Astrocyte (in vitro differentiated cells and primary cell): ENCODE measurements at regions not wholly inside any gene's neighbourhood (a gene's known extent, or its start where the extent isn't known, plus 50 kb on each side); places are given as distances from the start of the nearest gene placed in this dataset.

ENCODE experiments used
- DNase-seq: peaks from one replicate; pipeline ENCODE4 v3.0.0-alpha.2; 2010; ENCODE audit warnings: low read depth
- FAIRE-seq: peaks from 2 replicates; lab custom pipeline; 2011; peaks lifted over from hg19 to GRCh38; lab: Jason Lieb, UNC
- H2AFZ ChIP-seq: 2 replicates; pipeline ENCODE4 v1.6.0; 2012; ENCODE audit warnings: low read depth, low read length, inconsistent platforms
- H3K27ac ChIP-seq: 2 replicates; pipeline ENCODE4 v1.5.1; 2011; ENCODE audit warnings: low read depth, low read length, inconsistent platforms
- H3K27me3 ChIP-seq: 2 replicates; pipeline ENCODE4 v1.6.0; 2011; ENCODE audit warnings: low read length, inconsistent platforms; ENCODE audit not compliant: insufficient read depth
- H3K36me3 ChIP-seq: 2 replicates; pipeline ENCODE4 v1.5.1; 2011; ENCODE audit warnings: low read length, inconsistent platforms; ENCODE audit not compliant: insufficient read depth
- H3K4me1 ChIP-seq: 2 replicates; pipeline ENCODE4 v1.5.1; 2011; ENCODE audit warnings: low read length, inconsistent platforms; ENCODE audit not compliant: insufficient read depth
- H3K4me2 ChIP-seq: 2 replicates; pipeline ENCODE4 v1.6.0; 2012; ENCODE audit warnings: low read length, inconsistent platforms
- H3K4me3 ChIP-seq: 2 replicates; pipeline ENCODE4 v1.5.1; 2011; ENCODE audit warnings: low read depth, mild to moderate bottlenecking, low read length, inconsistent platforms; ENCODE audit not compliant: insufficient read depth
- H3K79me2 ChIP-seq: 2 replicates; pipeline ENCODE4 v1.6.0; 2012; ENCODE audit warnings: mild to moderate bottlenecking, low read length, inconsistent platforms; ENCODE audit not compliant: insufficient read depth
- H3K9ac ChIP-seq: 2 replicates; pipeline ENCODE4 v1.6.0; 2012; ENCODE audit warnings: mild to moderate bottlenecking, low read length, inconsistent platforms
- H3K9me3 ChIP-seq: 2 replicates; pipeline ENCODE4 v1.5.1; 2012; ENCODE audit warnings: low read depth, mild to moderate bottlenecking, low read length, inconsistent platforms; ENCODE audit not compliant: insufficient read depth
- H4K20me1 ChIP-seq: 2 replicates; pipeline ENCODE4 v1.6.0; 2012; ENCODE audit warnings: low read length, inconsistent platforms; ENCODE audit not compliant: insufficient read depth
- H3K27ac Mint-ChIP-seq: one replicate; pipeline ENCODE4 v1.8.0; 2021; ENCODE audit warnings: mild to moderate bottlenecking, mixed read lengths; ENCODE audit not compliant: unreplicated experiment
- H3K27me3 Mint-ChIP-seq: one replicate; pipeline ENCODE4 v1.8.0; 2021; ENCODE audit warnings: low read depth, mixed read lengths; ENCODE audit not compliant: unreplicated experiment
- H3K36me3 Mint-ChIP-seq: one replicate; pipeline ENCODE4 v1.8.0; 2021; ENCODE audit warnings: low read depth, mixed read lengths; ENCODE audit not compliant: unreplicated experiment
- H3K4me1 Mint-ChIP-seq: one replicate; pipeline ENCODE4 v1.8.0; 2021; ENCODE audit warnings: low read depth, mixed read lengths; ENCODE audit not compliant: unreplicated experiment
- H3K4me3 Mint-ChIP-seq: one replicate; pipeline ENCODE4 v1.8.0; 2021; ENCODE audit warnings: mild to moderate bottlenecking, moderate library complexity, mixed read lengths; ENCODE audit not compliant: unreplicated experiment
- H3K9me3 Mint-ChIP-seq: one replicate; pipeline ENCODE4 v1.8.0; 2021; ENCODE audit warnings: mild to moderate bottlenecking, mixed read lengths; ENCODE audit not compliant: unreplicated experiment
- EZH2 ChIP-seq: IDR thresholded peaks from 2 replicates; pipeline ENCODE4 v1.6.1; 2012; ENCODE audit warnings: mild to moderate bottlenecking, low read length, inconsistent platforms; ENCODE audit not compliant: insufficient read depth
- TF ChIP-seq, protein P1 (sequence below): IDR thresholded peaks from 2 replicates; pipeline ENCODE4 v1.5.1; 2011; ENCODE audit warnings: low read depth, mild to moderate bottlenecking, inconsistent platforms, low read length, moderate library complexity; ENCODE audit not compliant: insufficient read depth

GRCh38 chr9:16147726-16148125 lies 594.9 kb downstream of the CCDC171 start:
- Histone ChIP-seq H3K9me3 (no peaks in the 10 kb centered on the region), H3K27me3 (no peaks in the 10 kb centered on the region), H4K20me1 (no peaks in the 10 kb centered on the region), H2AFZ (no peak overlapping the region), H3K9ac (no peak overlapping the region), H3K27ac (no peak overlapping the region), H3K4me1 (peaks cover 27% of the 10 kb centered on the region), H3K79me2 (no peaks in the 10 kb centered on the region), H3K36me3 (no peaks in the 10 kb centered on the region), H3K4me3 (no peak overlapping the region), H3K4me2 (no peak overlapping the region)
- no peak for FAIRE-seq
- Mint-ChIP-seq H3K27ac (no peak overlapping the region), H3K27me3 (no peaks in the 10 kb centered on the region), H3K9me3 (no peaks in the 10 kb centered on the region), H3K36me3 (no peaks in the 10 kb centered on the region), H3K4me1 (peaks cover 30% of the 10 kb centered on the region), H3K4me3 (no peak overlapping the region)
- DNase-seq: no peak
- TF ChIP-seq, protein P1, sequence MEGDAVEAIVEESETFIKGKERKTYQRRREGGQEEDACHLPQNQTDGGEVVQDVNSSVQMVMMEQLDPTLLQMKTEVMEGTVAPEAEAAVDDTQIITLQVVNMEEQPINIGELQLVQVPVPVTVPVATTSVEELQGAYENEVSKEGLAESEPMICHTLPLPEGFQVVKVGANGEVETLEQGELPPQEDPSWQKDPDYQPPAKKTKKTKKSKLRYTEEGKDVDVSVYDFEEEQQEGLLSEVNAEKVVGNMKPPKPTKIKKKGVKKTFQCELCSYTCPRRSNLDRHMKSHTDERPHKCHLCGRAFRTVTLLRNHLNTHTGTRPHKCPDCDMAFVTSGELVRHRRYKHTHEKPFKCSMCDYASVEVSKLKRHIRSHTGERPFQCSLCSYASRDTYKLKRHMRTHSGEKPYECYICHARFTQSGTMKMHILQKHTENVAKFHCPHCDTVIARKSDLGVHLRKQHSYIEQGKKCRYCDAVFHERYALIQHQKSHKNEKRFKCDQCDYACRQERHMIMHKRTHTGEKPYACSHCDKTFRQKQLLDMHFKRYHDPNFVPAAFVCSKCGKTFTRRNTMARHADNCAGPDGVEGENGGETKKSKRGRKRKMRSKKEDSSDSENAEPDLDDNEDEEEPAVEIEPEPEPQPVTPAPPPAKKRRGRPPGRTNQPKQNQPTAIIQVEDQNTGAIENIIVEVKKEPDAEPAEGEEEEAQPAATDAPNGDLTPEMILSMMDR: no peak
- TF ChIP-seq EZH2: no peak

GRCh38 chr9:16150501-16150900 lies 597.7 kb downstream of the CCDC171 start:
- FAIRE-seq: no peak
- Histone ChIP-seq H3K4me2 (no peak overlapping the region), H3K27ac (no peak overlapping the region), H3K9ac (no peak overlapping the region), H3K4me3 (no peak overlapping the region), H3K4me1 (peaks cover 6% of the 10 kb centered on the region), H3K9me3 (no peaks in the 10 kb centered on the region), H3K36me3 (no peaks in the 10 kb centered on the region), H2AFZ (no peak overlapping the region), H3K27me3 (no peaks in the 10 kb centered on the region), H3K79me2 (no peaks in the 10 kb centered on the region), H4K20me1 (no peaks in the 10 kb centered on the region)
- no peak for DNase-seq
- Mint-ChIP-seq H3K36me3 (no peaks in the 10 kb centered on the region), H3K4me1 (peaks cover 9% of the 10 kb centered on the region), H3K4me3 (no peak overlapping the region), H3K9me3 (no peaks in the 10 kb centered on the region), H3K27me3 (no peaks in the 10 kb centered on the region), H3K27ac (no peak overlapping the region)
- TF ChIP-seq EZH2: no peak
- TF ChIP-seq, protein P1: no peak

DNA sequence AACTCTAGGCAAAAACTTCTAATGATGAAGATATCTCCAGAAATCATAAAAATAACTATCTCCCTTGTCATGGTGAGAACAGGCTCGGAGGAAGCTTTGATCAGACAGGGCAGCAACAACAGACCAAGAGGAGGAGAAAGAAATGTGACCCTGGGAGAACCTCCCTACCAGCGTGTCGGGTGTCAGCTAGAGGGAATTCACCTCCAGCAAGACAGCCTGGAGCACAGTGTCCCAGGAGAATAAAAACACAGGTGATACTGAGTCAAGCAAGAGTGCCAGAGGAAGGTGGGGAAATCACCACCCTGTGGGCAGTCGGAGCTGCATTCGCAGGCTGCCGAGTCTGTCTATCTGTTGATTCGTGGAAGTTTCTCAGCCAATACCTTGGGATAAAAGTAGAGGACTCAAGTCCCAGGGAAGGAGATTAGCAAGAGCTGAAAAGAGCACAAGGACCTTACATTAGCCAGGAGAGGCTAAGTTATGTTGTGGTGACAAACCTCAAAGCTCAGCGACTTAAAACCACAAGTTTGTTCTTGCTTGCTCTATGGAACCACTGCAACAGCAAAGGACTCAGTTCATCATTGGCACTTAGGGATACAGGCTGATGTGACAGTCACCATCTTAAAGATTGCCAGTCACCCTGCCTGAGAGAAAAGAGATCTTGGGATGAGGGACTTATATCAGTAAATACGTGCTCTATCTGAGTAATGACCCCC lies 598.3 kb downstream of the CCDC171 start:
- no peaks in the 10 kb centered on the region for H3K27me3 Mint-ChIP-seq
- H3K9me3 ChIP-seq: no peaks in the 10 kb centered on the region
- H2AFZ ChIP-seq: no peak overlapping the region
- no peak overlapping the region for H3K27ac ChIP-seq
- H3K4me3 ChIP-seq: no peak overlapping the region
- H3K9me3 Mint-ChIP-seq: no peaks in the 10 kb centered on the region
- H3K27ac Mint-ChIP-seq: no peak overlapping the region
- H3K79me2 ChIP-seq: no peaks in the 10 kb centered on the region
- no peaks in the 10 kb centered on the region for H3K27me3 ChIP-seq
- TF ChIP-seq, protein P1: no peak
- no peak for TF ChIP-seq EZH2
- no peak overlapping the region for H3K9ac ChIP-seq
- peaks cover 8% of the 10 kb centered on the region for H3K4me1 Mint-ChIP-seq
- no peak overlapping the region for H3K4me3 Mint-ChIP-seq
- no peaks in the 10 kb centered on the region for H3K36me3 ChIP-seq
- DNase-seq (no peak), FAIRE-seq (no peak)
- peaks cover 6% of the 10 kb centered on the region for H3K4me1 ChIP-seq
- H3K36me3 Mint-ChIP-seq: no peaks in the 10 kb centered on the region
- H4K20me1 ChIP-seq: no peaks in the 10 kb centered on the region
- no peak overlapping the region for H3K4me2 ChIP-seq
